Skin of body (tissue), 1 donor: ENCODE measurements at regions not wholly inside any gene's neighbourhood (a gene's known extent, or its start where the extent isn't known, plus 50 kb on each side); places are given as distances from the start of the nearest gene placed in this dataset.

Experiments used
- DNase-seq: peaks from one replicate; lab custom pipeline; 2025; lab: John Stamatoyannopoulos, UW

- DNase-seq: no peak
Measured at GRCh38 chr9:73219985-73220626, 68.4 kb downstream of the ANXA1 start.

GRCh38 chr9:73223594-73223993 lies 71.9 kb downstream of the ANXA1 start:
- no peak for DNase-seq

- DNase-seq: no peak
Measured at GRCh38 chr9:73229543-73229942, 77.9 kb downstream of the ANXA1 start.

GRCh38 chr9:73230251-73230650 lies 78.6 kb downstream of the ANXA1 start:
- no peak for DNase-seq

GRCh38 chr9:73231203-73231602 lies 79.5 kb downstream of the ANXA1 start:
- DNase-seq: no peak

- no peak for DNase-seq
Measured at GRCh38 chr9:73233359-73234007, 81.8 kb downstream of the ANXA1 start.

- no peak for DNase-seq
Measured at GRCh38 chr9:73234008-73234360, 82.3 kb downstream of the ANXA1 start.

GRCh38 chr9:73237140-73237539 lies 85.5 kb downstream of the ANXA1 start:
- DNase-seq: no peak

- DNase-seq: no peak
Measured at GRCh38 chr9:73239570-73240265, 88.1 kb downstream of the ANXA1 start.

GRCh38 chr9:73243078-73243477 lies 91.4 kb downstream of the ANXA1 start:
- no peak for DNase-seq

GRCh38 chr9:73259086-73259696 lies 107.5 kb downstream of the ANXA1 start:
- no peak for DNase-seq

GRCh38 chr9:73260506-73260905 lies 108.8 kb downstream of the ANXA1 start:
- no peak for DNase-seq

- DNase-seq: no peak
Measured at GRCh38 chr9:73264631-73265030, 113.0 kb downstream of the ANXA1 start.

- DNase-seq: no peak
Measured at GRCh38 chr9:73265876-73266275, 114.2 kb downstream of the ANXA1 start.

GRCh38 chr9:73269430-73270101 lies 117.9 kb downstream of the ANXA1 start:
- no peak for DNase-seq

- no peak for DNase-seq
Measured at GRCh38 chr9:73270967-73271721, 119.5 kb downstream of the ANXA1 start.

GRCh38 chr9:73280113-73280512 lies 128.4 kb downstream of the ANXA1 start:
- no peak for DNase-seq

GRCh38 chr9:73284377-73284776 lies 132.7 kb downstream of the ANXA1 start:
- DNase-seq: no peak

GRCh38 chr9:73294336-73294735 lies 142.7 kb downstream of the ANXA1 start:
- DNase-seq: no peak

GRCh38 chr9:73325983-73326382 lies 174.3 kb downstream of the ANXA1 start:
- no peak for DNase-seq

- no peak for DNase-seq
Measured at GRCh38 chr9:73327149-73327548, 175.5 kb downstream of the ANXA1 start.
